ENCODE measurements at regions not wholly inside any gene's neighbourhood (a gene's known extent, or its start where the extent isn't known, plus 50 kb on each side); places are given as distances from the start of the nearest gene placed in this dataset.

DNA sequence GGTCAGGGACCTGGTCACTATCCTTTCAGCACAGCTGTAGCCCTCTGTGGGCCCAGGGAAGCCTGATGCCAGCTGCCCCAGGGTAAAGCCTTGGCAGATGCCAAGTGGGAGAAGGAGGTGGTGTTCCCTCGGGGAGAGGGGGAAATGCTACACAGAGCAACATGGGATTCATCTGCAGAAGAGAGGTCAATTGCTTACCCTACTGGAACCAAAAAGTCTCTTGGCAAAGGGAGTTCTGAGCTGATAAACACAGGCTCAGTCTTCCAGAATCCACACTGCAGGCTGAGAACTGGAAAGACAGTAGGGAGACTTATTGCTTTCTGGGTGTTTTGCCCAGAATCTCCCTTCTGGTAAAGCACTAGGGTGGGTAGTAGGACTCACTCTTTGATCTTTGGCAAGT is 100.1 kb upstream of the NEO1 start:
- no peaks in the 10 kb centered on the region for H3K4me1 ChIP-seq (replicated peaks)
- intact Hi-C loops (cut with DNase I): no loop called here
- no peak overlapping the region for H3K4me3 ChIP-seq
- H3K9me3 ChIP-seq: no peaks in the 10 kb centered on the region
- DNase-seq (ENCODE audit: low spot score): no peak
- H3K27me3 ChIP-seq (replicated peaks; ENCODE audit: insufficient read depth): no peaks in the 10 kb centered on the region
- no peak overlapping the region for H3K27ac ChIP-seq
- H3K36me3 ChIP-seq: no peaks in the 10 kb centered on the region
- WGBS: 64% methylated on average over 1 of the region's 1 CpG
- no peak for TF ChIP-seq POLR2A (IDR thresholded peaks at IDR 0.05)
- no peak for TF ChIP-seq POLR2AphosphoS5 (IDR thresholded peaks at IDR 0.05)
- TF ChIP-seq, protein P1, sequence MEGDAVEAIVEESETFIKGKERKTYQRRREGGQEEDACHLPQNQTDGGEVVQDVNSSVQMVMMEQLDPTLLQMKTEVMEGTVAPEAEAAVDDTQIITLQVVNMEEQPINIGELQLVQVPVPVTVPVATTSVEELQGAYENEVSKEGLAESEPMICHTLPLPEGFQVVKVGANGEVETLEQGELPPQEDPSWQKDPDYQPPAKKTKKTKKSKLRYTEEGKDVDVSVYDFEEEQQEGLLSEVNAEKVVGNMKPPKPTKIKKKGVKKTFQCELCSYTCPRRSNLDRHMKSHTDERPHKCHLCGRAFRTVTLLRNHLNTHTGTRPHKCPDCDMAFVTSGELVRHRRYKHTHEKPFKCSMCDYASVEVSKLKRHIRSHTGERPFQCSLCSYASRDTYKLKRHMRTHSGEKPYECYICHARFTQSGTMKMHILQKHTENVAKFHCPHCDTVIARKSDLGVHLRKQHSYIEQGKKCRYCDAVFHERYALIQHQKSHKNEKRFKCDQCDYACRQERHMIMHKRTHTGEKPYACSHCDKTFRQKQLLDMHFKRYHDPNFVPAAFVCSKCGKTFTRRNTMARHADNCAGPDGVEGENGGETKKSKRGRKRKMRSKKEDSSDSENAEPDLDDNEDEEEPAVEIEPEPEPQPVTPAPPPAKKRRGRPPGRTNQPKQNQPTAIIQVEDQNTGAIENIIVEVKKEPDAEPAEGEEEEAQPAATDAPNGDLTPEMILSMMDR (IDR thresholded peaks at IDR 0.05): no peak

DNA sequence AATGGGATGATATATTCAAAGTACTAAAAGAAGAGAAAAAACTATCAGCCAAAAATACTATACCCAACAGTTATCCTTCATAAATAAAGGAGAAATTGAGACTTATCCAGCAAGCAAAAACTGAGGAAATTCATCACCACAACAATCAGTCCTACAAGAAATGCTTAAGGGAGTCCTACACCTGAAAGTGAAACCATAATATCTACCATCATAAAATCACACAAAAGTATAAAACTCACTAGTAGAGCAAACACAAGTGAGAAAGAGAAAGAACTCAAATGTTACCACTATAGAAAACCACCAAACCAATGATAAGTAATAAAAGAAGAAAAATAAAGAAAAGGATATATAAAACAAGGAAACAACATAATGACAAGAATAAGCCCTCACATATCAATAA is 103.6 kb upstream of the NEO1 start:
- intact Hi-C loops (cut with DNase I): no loop called here
- TF ChIP-seq, protein P1 (IDR thresholded peaks at IDR 0.05): no peak
- TF ChIP-seq POLR2A (IDR thresholded peaks at IDR 0.05) (no peak), POLR2AphosphoS5 (IDR thresholded peaks at IDR 0.05) (no peak)

DNA sequence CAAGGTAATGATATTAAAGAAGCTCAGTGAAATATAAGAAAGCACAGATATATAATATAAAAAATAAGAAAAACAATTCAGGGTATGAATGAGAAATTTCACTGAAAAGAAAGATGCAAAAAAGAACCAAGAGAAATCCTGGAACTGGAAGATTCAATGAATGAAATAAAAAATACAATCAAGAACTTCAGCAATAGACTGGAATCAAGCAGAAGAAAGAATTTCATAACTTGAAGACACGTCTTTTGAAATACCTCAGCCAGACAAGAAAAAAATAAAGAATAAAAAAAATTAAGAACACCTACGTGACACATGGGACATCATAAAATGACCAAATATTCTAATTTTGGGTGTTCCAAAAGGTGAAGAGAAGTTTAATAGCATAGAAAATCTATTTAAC is 104.6 kb upstream of the NEO1 start:
- intact Hi-C loops (cut with DNase I): no loop called here
- no peaks in the 10 kb centered on the region for H3K4me1 ChIP-seq (replicated peaks)
- no peak overlapping the region for H3K27ac ChIP-seq
- no peak overlapping the region for H3K4me3 ChIP-seq
- TF ChIP-seq POLR2A (IDR thresholded peaks at IDR 0.05): no peak
- TF ChIP-seq POLR2AphosphoS5 (IDR thresholded peaks at IDR 0.05): no peak
- TF ChIP-seq, protein P1 (IDR thresholded peaks at IDR 0.05): no peak
- DNase-seq (ENCODE audit: low spot score): no peak
- 93% methylated on average over 2 of the region's 2 CpGs for WGBS
- H3K27me3 ChIP-seq (replicated peaks; ENCODE audit: insufficient read depth): no peaks in the 10 kb centered on the region
- H3K36me3 ChIP-seq: no peaks in the 10 kb centered on the region
- H3K9me3 ChIP-seq: no peaks in the 10 kb centered on the region

More for the DNA sequence above, 103.6 kb upstream of the NEO1 start:
- H3K9me3 ChIP-seq: no peaks in the 10 kb centered on the region
- no peaks in the 10 kb centered on the region for H3K27me3 ChIP-seq (replicated peaks; ENCODE audit: insufficient read depth)
- no peak for DNase-seq (ENCODE audit: low spot score)
- H3K27ac ChIP-seq: no peak overlapping the region
- no peak overlapping the region for H3K4me3 ChIP-seq
- no peaks in the 10 kb centered on the region for H3K36me3 ChIP-seq
- H3K4me1 ChIP-seq (replicated peaks): no peaks in the 10 kb centered on the region

DNA sequence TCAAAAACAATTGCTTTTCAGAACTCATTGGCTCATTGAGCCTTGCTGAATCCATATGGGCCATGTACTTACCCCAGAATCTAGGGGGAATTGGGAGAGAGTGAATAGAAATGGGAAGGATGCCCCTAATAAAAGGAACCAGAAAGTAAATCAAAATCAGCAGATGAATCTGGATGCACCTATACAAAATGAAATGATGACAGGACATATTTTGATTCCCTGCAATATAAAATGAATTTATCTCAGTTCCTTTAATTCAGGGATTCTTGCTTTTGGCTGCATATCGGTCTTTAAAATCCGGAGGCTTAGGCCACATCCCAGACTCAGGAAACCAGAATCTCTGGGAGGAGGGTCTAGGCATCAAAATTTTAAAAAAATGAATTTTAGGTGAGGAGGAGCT is 107.7 kb upstream of the NEO1 start:
- no peak for DNase-seq (ENCODE audit: low spot score)
- intact Hi-C loops (cut with DNase I): no loop called here
- Histone ChIP-seq H3K27me3 (replicated peaks; ENCODE audit: insufficient read depth) (no peaks in the 10 kb centered on the region), H3K36me3 (no peaks in the 10 kb centered on the region), H3K4me1 (replicated peaks) (no peaks in the 10 kb centered on the region), H3K9me3 (no peaks in the 10 kb centered on the region), H3K4me3 (no peak overlapping the region), H3K27ac (no peak overlapping the region)
- WGBS: 89% methylated on average over 2 of the region's 2 CpGs
- TF ChIP-seq, protein P1 (IDR thresholded peaks at IDR 0.05): no peak
- TF ChIP-seq POLR2A (IDR thresholded peaks at IDR 0.05) (no peak), POLR2AphosphoS5 (IDR thresholded peaks at IDR 0.05) (no peak)

DNA sequence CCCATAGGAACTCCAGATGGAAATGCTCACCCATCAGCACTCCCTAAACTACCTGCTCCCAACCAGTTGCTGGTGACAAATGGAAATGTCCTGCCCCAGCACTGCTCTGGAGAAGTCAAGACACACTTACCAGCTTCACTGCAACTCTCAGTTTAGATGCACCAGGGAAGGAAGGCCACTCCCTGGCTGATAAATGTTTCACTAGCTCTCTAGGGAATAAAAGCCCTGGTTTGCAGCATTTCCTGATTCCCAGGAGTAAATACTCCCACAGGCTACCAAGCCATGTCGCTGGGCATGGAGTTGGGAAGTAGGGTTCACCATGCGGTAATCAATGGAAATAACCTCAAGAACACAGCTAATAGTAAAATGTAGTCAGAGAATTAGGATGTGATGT is 112.0 kb upstream of the NEO1 start:
- no peak overlapping the region for H3K4me3 ChIP-seq
- DNase-seq (ENCODE audit: low spot score): no peak
- no peaks in the 10 kb centered on the region for H3K36me3 ChIP-seq
- TF ChIP-seq POLR2A (IDR thresholded peaks at IDR 0.05) (no peak), POLR2AphosphoS5 (IDR thresholded peaks at IDR 0.05) (no peak)
- TF ChIP-seq, protein P1 (IDR thresholded peaks at IDR 0.05): no peak
- 87% methylated on average over 2 of the region's 2 CpGs for WGBS
- no peaks in the 10 kb centered on the region for H3K27me3 ChIP-seq (replicated peaks; ENCODE audit: insufficient read depth)
- no peak overlapping the region for H3K27ac ChIP-seq
- H3K4me1 ChIP-seq (replicated peaks): no peaks in the 10 kb centered on the region
- intact Hi-C loops (cut with DNase I): no loop called here
- no peaks in the 10 kb centered on the region for H3K9me3 ChIP-seq

Measured in prostate gland (tissue), 2 donors.